ENCODE measurements at regions not wholly inside any gene's neighbourhood (a gene's known extent, or its start where the extent isn't known, plus 50 kb on each side); places are given as distances from the start of the nearest gene placed in this dataset.

DNA sequence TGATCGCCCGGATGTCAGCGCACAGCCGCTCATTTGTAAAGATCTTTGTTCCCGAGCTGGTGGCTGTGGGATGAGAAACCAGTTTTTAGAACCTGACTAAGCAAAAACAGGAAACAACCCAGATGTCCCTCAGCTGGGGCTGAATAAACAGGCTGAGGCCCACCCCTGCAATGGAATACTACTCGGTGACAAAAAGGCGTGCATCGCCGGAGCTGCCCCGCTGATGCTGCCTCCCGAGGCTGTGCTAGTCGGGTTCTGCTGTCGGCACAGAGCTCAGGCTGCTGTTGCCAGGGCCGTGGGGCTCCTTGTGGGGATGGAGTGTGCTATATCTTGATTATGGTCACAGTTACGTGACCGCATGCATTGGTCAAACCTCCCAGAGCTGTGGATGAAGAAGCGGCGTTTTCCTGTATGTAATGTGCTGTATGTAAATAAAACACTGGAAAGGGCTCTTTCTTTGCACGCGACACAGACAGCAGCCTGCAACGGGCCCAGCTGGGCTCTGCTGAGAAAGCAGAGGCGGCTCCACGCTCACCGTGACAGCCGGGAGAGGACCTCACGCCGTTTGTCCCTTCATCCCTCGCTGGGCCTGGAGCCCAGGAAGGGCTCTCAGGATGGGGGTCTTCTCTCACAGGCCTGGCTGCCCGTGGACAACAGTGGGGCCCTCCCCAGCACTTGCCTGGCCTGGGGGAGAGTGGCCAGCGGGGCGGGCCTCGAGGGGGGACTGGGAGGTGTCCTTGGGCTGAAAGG, 51.5 kb upstream of the RNU6ATAC start:
- TF ChIP-seq POLR2A (IDR thresholded peaks at IDR 0.05; ENCODE audit: low read depth, low read length) (no peak), PAX5 (IDR thresholded peaks at IDR 0.05; ENCODE audit: insufficient read depth, low read length, severe bottlenecking) (no peak), TAF1 (IDR thresholded peaks at IDR 0.05; ENCODE audit: low read depth, low read length) (no peak)

All from GM12891 (cell line).